Keratinocyte (primary cell): ENCODE measurements at regions not wholly inside any gene's neighbourhood (a gene's known extent, or its start where the extent isn't known, plus 50 kb on each side); places are given as distances from the start of the nearest gene placed in this dataset.

Source experiments
- CTCF ChIP-seq, 3 experiments: IDR thresholded peaks in 1 of 3; conservative IDR thresholded peaks in 1 of 3; optimal IDR thresholded peaks in 1 of 3; 2 replicates in 2 of 3; 3 replicates in 1 of 3; pipeline versions ENCODE3 to v1.5.1; 2011; ENCODE audit warnings: low read length in 3 of 3, mild to moderate bottlenecking in 3 of 3, moderate library complexity in 2 of 3, control low read depth in 1 of 3, inconsistent platforms in 1 of 3; ENCODE audit not compliant: insufficient read depth in 2 of 3; ENCODE audit errors: extremely low read depth in 1 of 3
- EZH2 ChIP-seq: IDR thresholded peaks from one replicate; pipeline ENCODE4 v1.6.1; 2012; ENCODE audit warnings: inconsistent platforms, mild to moderate bottlenecking, low read length, moderate library complexity

- TF ChIP-seq CTCF (optimal IDR thresholded peaks at IDR 0.05 in 1 of 3, IDR thresholded peaks at IDR 0.05 in 1 of 3, conservative IDR thresholded peaks at IDR 0.05 in 1 of 3; ENCODE audit: extremely low read depth in 1 of 3, insufficient read depth in 2 of 3, low read length in 3 of 3) (no peak), EZH2 (no peak)
Measured at GRCh38 chr4:58050439-58050838, 940.3 kb upstream of the IGFBP7 start.
